H9 (cell line): ENCODE measurements at regions not wholly inside any gene's neighbourhood (a gene's known extent, or its start where the extent isn't known, plus 50 kb on each side); places are given as distances from the start of the nearest gene placed in this dataset.

Experiments used
- DNase-seq: peaks from one replicate; pipeline ENCODE4 v3.0.0-alpha.2; 2017
- H2AFZ ChIP-seq: one replicate; pipeline ENCODE4 v1.6.1; 2013; ENCODE audit warnings: mild to moderate bottlenecking, low read length, control low read depth, moderate library complexity
- H2AK5ac ChIP-seq: 2 replicates; pipeline ENCODE4 v1.6.1; 2013; ENCODE audit warnings: low read length, control low read depth, mixed read lengths; ENCODE audit not compliant: insufficient read length
- H2BK120ac ChIP-seq: one replicate; pipeline ENCODE4 v1.6.1; 2013; ENCODE audit warnings: low read depth, mild to moderate bottlenecking, low read length, control low read depth, inconsistent platforms; ENCODE audit not compliant: poor library complexity, severe bottlenecking
- H2BK12ac ChIP-seq: 2 replicates; pipeline ENCODE4 v1.6.1; 2013; ENCODE audit warnings: low read length, control low read depth, mixed read lengths, low read depth; ENCODE audit not compliant: insufficient read length
- H2BK15ac ChIP-seq: 2 replicates; pipeline ENCODE4 v1.6.1; 2013; ENCODE audit warnings: low read depth, low read length, control low read depth
- H2BK20ac ChIP-seq: one replicate; pipeline ENCODE4 v1.6.1; 2013; ENCODE audit warnings: low read depth, mild to moderate bottlenecking, low read length, control low read depth, inconsistent platforms; ENCODE audit not compliant: poor library complexity, severe bottlenecking
- H2BK5ac ChIP-seq: 2 replicates; pipeline ENCODE4 v1.6.1; 2013; ENCODE audit warnings: low read length, control low read depth, mixed read lengths; ENCODE audit not compliant: insufficient read length
- H3K14ac ChIP-seq: 2 replicates; pipeline ENCODE4 v1.6.1; 2013; ENCODE audit warnings: low read length, control low read depth; ENCODE audit not compliant: insufficient read depth
- H3K18ac ChIP-seq: 2 replicates; pipeline ENCODE4 v1.6.1; 2013; ENCODE audit warnings: low read depth, mild to moderate bottlenecking, mixed read lengths, low read length, control low read depth; ENCODE audit not compliant: insufficient read length
- H3K23ac ChIP-seq: 2 replicates; pipeline ENCODE4 v1.6.1; 2013; ENCODE audit warnings: low read length, control low read depth, mixed read lengths, low read depth; ENCODE audit not compliant: insufficient read length
- H3K23me2 ChIP-seq: 2 replicates; pipeline ENCODE4 v1.6.1; 2013; ENCODE audit warnings: low read depth, mild to moderate bottlenecking, mixed read lengths, low read length, control low read depth; ENCODE audit not compliant: insufficient read length, poor library complexity, severe bottlenecking
- H3K27ac ChIP-seq: 2 replicates; pipeline ENCODE4 v1.5.1; 2013; ENCODE audit warnings: low read length, control low read depth, mixed read lengths, low read depth; ENCODE audit not compliant: insufficient read length
- H3K27me3 ChIP-seq: 2 replicates; pipeline ENCODE4 v1.6.1; 2013; ENCODE audit warnings: low read length, control low read depth, inconsistent platforms; ENCODE audit not compliant: insufficient read depth
- H3K4ac ChIP-seq: 2 replicates; pipeline ENCODE4 v1.6.1; 2013; ENCODE audit warnings: low read depth, mild to moderate bottlenecking, control low read depth, inconsistent platforms, low read length, moderate library complexity
- H3K4me1 ChIP-seq: 2 replicates; pipeline ENCODE4 v1.6.1; 2013; ENCODE audit warnings: low read length, control low read depth, inconsistent platforms; ENCODE audit not compliant: insufficient read depth
- H3K4me2 ChIP-seq: 2 replicates; pipeline ENCODE4 v1.6.1; 2013; ENCODE audit warnings: low read length, control low read depth, mixed read lengths; ENCODE audit not compliant: insufficient read length, insufficient read depth
- H3K56ac ChIP-seq: 2 replicates; pipeline ENCODE4 v1.6.1; 2013; ENCODE audit warnings: low read depth, mild to moderate bottlenecking, mixed read lengths, low read length, control low read depth; ENCODE audit not compliant: insufficient read length
- H3K79me1 ChIP-seq: 2 replicates; pipeline ENCODE4 v1.6.1; 2013; ENCODE audit warnings: low read depth, mild to moderate bottlenecking, moderate library complexity, low read length, control low read depth, inconsistent platforms; ENCODE audit not compliant: insufficient read depth, poor library complexity, severe bottlenecking
- H3K79me2 ChIP-seq: 2 replicates; pipeline ENCODE4 v1.6.1; 2013; ENCODE audit warnings: low read length, control low read depth, inconsistent platforms; ENCODE audit not compliant: insufficient read depth
- H3K9ac ChIP-seq: 2 replicates; pipeline ENCODE4 v1.6.1; 2013; ENCODE audit warnings: low read length, control low read depth, mixed read lengths; ENCODE audit not compliant: insufficient read length; ENCODE audit errors: extremely low read depth
- H3K9me3 ChIP-seq: one replicate; pipeline ENCODE4 v1.6.1; 2013; ENCODE audit warnings: low read depth, low read length, inconsistent platforms; ENCODE audit not compliant: control insufficient read depth
- H3T11ph ChIP-seq: one replicate; pipeline ENCODE4 v1.6.1; 2013; ENCODE audit warnings: mild to moderate bottlenecking, low read length, control low read depth, inconsistent platforms
- H4K20me1 ChIP-seq: one replicate; pipeline ENCODE4 v1.6.1; 2013; ENCODE audit not compliant: control insufficient read depth, insufficient read length, insufficient read depth
- H4K5ac ChIP-seq: 2 replicates; pipeline ENCODE4 v1.6.1; 2013; ENCODE audit warnings: low read depth, mild to moderate bottlenecking, mixed read lengths, low read length, control low read depth; ENCODE audit not compliant: insufficient read length
- H4K8ac ChIP-seq: replicated peaks from 2 replicates; pipeline ENCODE4 v1.6.1; 2013; ENCODE audit warnings: low read length, control low read depth, mixed read lengths, low read depth; ENCODE audit not compliant: insufficient read length
- H4K91ac ChIP-seq: 2 replicates; pipeline ENCODE4 v1.6.1; 2013; ENCODE audit warnings: low read depth, mild to moderate bottlenecking, moderate library complexity, mixed read lengths, low read length, control low read depth; ENCODE audit not compliant: insufficient read length
- H3K27ac Mint-ChIP-seq, 3 experiments: 2 replicates in 2 of 3; 3 replicates in 1 of 3; pipeline ENCODE4 v1.8.0; 2020 to 2021; ENCODE audit warnings: mixed read lengths in 3 of 3, mild to moderate bottlenecking in 1 of 3, moderate library complexity in 1 of 3
- H3K27me3 Mint-ChIP-seq: 2 replicates; pipeline ENCODE4 v1.8.0; 2021; ENCODE audit warnings: low read depth, mild to moderate bottlenecking, moderate library complexity, mixed read lengths
- H3K36me3 Mint-ChIP-seq, 3 experiments: 2 replicates in 2 of 3; 3 replicates in 1 of 3; pipeline ENCODE4 v1.8.0; 2020 to 2021; ENCODE audit warnings: low read depth in 3 of 3, mixed read lengths in 3 of 3; ENCODE audit not compliant: insufficient read depth in 1 of 3
- H3K4me1 Mint-ChIP-seq, 2 experiments: 2 replicates each; pipeline ENCODE4 v1.8.0; 2020; ENCODE audit warnings: mixed read lengths in 2 of 2
- H3K4me3 Mint-ChIP-seq, 2 experiments: 2 replicates in 1 of 2; 3 replicates in 1 of 2; pipeline ENCODE4 v1.8.0; 2020 to 2021; ENCODE audit warnings: mild to moderate bottlenecking in 2 of 2, mixed read lengths in 2 of 2, moderate library complexity in 1 of 2
- H3K9me3 Mint-ChIP-seq, 2 experiments: 2 replicates in 1 of 2; 3 replicates in 1 of 2; pipeline ENCODE4 v1.8.0; 2020; ENCODE audit warnings: mild to moderate bottlenecking in 2 of 2, mixed read lengths in 2 of 2, moderate library complexity in 1 of 2
- CTCF ChIP-seq: fragments of 200-600 bp; sonication (generic); conservative IDR thresholded peaks from 3 replicates; pipeline ENCODE4 v1.8.0; 2021; ENCODE audit warnings: antibody characterized with exemption, mild to moderate bottlenecking
- WGBS: extraction: QIAGEN DNeasy Blood & Tissue Kit; methylation state at CpG from one replicate; pipeline ENCODE4 v1.1.7; 2013; ENCODE audit warnings: missing lambda C conversion rate, low lambda C conversion rate, mixed read lengths; ENCODE audit not compliant: insufficient read length; ENCODE audit errors: extremely low coverage; 5-methylcytosine and 5-hydroxymethylcytosine counted together

- no peak for TF ChIP-seq CTCF
- WGBS: no CpG with 5 or more reads among the region's 3 CpGs
- no peak overlapping the region for H2AFZ ChIP-seq
Measured at GRCh38 chr12:76948879-76949278, 70.1 kb upstream of the CSRP2 start.

More at GRCh38 chr12:76948879-76949278, 70.1 kb upstream of the CSRP2 start:
- no peaks in the 10 kb centered on the region for H3K79me2 ChIP-seq
- Mint-ChIP-seq H3K4me3 (no peak overlapping the region), H3K27me3 (no peaks in the 10 kb centered on the region), H3K4me1 (peaks cover 4 to 8% of the 10 kb centered on the region in 2 experiments; a peak in 2 of 4 replicates), H3K36me3 (no peaks in the 10 kb centered on the region), H3K27ac (no peak overlapping the region), H3K9me3 (no peaks in the 10 kb centered on the region)
- H3K23me2 ChIP-seq: no peaks in the 10 kb centered on the region
- no peak overlapping the region for H2BK120ac ChIP-seq
- no peaks in the 10 kb centered on the region for H3K27me3 ChIP-seq
- H3K23ac ChIP-seq: no peak overlapping the region
- H2BK20ac ChIP-seq: no peak overlapping the region
- no peak overlapping the region for H2AK5ac ChIP-seq
- no peak overlapping the region for H2BK15ac ChIP-seq
- no peaks in the 10 kb centered on the region; the same call in 1 of the 2 replicates for H3K4me1 ChIP-seq
- H3K9ac ChIP-seq: no peak overlapping the region
- H3K4me2 ChIP-seq: no peak overlapping the region
- no peak overlapping the region for H2BK5ac ChIP-seq
- H3K27ac ChIP-seq: no peak overlapping the region
- H4K8ac ChIP-seq: no peak overlapping the region
- H4K91ac ChIP-seq: no peak overlapping the region
- H4K5ac ChIP-seq: no peak overlapping the region
- no peaks in the 10 kb centered on the region for H3K79me1 ChIP-seq
- no peaks in the 10 kb centered on the region for H3K9me3 ChIP-seq
- H3K4ac ChIP-seq: no peak overlapping the region
- no peak for DNase-seq
- H3K18ac ChIP-seq: no peak overlapping the region
- no peak overlapping the region for H3K14ac ChIP-seq
- H3K56ac ChIP-seq: no peak overlapping the region
- no peak overlapping the region for H3T11ph ChIP-seq
- H4K20me1 ChIP-seq: no peaks in the 10 kb centered on the region
- no peak overlapping the region for H2BK12ac ChIP-seq
